Fibroblast of lung (primary cell): ENCODE measurements at regions not wholly inside any gene's neighbourhood (a gene's known extent, or its start where the extent isn't known, plus 50 kb on each side); places are given as distances from the start of the nearest gene placed in this dataset.

Experiments used
- DNase-seq, 2 donors: peaks; one replicate each; pipeline versions ENCODE4 v3.0.0 to v3.0.0-alpha.2; 2010; ENCODE audit warnings: low read depth in 2 of 2
- H2AFZ ChIP-seq: 2 replicates; pipeline ENCODE4 v1.5.1; 2012; ENCODE audit warnings: low read length, control low read depth, inconsistent platforms
- H3K27ac ChIP-seq: 2 replicates; pipeline ENCODE4 v1.5.1; 2011; ENCODE audit warnings: low read length, control low read depth; ENCODE audit not compliant: insufficient read depth
- H3K27me3 ChIP-seq: 2 replicates; pipeline ENCODE4 v1.5.1; 2011; ENCODE audit warnings: mild to moderate bottlenecking, low read length; ENCODE audit not compliant: control insufficient read depth, insufficient read depth
- H3K36me3 ChIP-seq: 2 replicates; pipeline ENCODE4 v1.5.1; 2011; ENCODE audit warnings: low read length; ENCODE audit not compliant: control insufficient read depth, insufficient read depth
- H3K4me1 ChIP-seq: 2 replicates; pipeline ENCODE4 v1.5.1; 2011; ENCODE audit warnings: low read length; ENCODE audit not compliant: control insufficient read depth, insufficient read depth; ENCODE audit errors: extremely low read depth
- H3K4me2 ChIP-seq: 2 replicates; pipeline ENCODE4 v1.5.1; 2011; ENCODE audit warnings: low read length, control low read depth; ENCODE audit not compliant: insufficient read depth; ENCODE audit errors: extremely low read depth
- H3K4me3 ChIP-seq, 4 experiments: fragments of 200-600 bp in 1 of 4; sonication (generic) in 1 of 4; replicated peaks in 1 of 4; 2 replicates each; pipeline ENCODE4 v1.5.1; 2011 to 2016; ENCODE audit warnings: low read length in 4 of 4, low read depth in 3 of 4, mild to moderate bottlenecking in 3 of 4, control low read depth in 2 of 4, inconsistent platforms in 1 of 4, mixed read lengths in 1 of 4; ENCODE audit not compliant: insufficient read depth in 1 of 4; ENCODE audit errors: control extremely low read depth in 1 of 4
- H3K79me2 ChIP-seq: 2 replicates; pipeline ENCODE4 v1.5.1; 2012; ENCODE audit warnings: mild to moderate bottlenecking, low read length, inconsistent platforms; ENCODE audit not compliant: control insufficient read depth, insufficient read depth
- H3K9ac ChIP-seq: 2 replicates; pipeline ENCODE4 v1.5.1; 2011; ENCODE audit warnings: mild to moderate bottlenecking, low read length, control low read depth; ENCODE audit not compliant: insufficient read depth
- H3K9me3 ChIP-seq: 2 replicates; pipeline ENCODE4 v1.5.1; 2012; ENCODE audit warnings: low read depth, low read length; ENCODE audit not compliant: control insufficient read depth, insufficient read depth
- H4K20me1 ChIP-seq: 2 replicates; pipeline ENCODE4 v1.5.1; 2011; ENCODE audit warnings: low read length; ENCODE audit not compliant: control insufficient read depth, insufficient read depth; ENCODE audit errors: extremely low read depth
- EZH2 ChIP-seq: IDR thresholded peaks from 2 replicates; pipeline ENCODE4 v1.5.1; 2012; ENCODE audit warnings: low read length, control low read depth, mild to moderate bottlenecking; ENCODE audit errors: missing control alignments
- TF ChIP-seq, protein P1 (sequence below), 2 donors: IDR thresholded peaks in 1 of 2; conservative IDR thresholded peaks in 1 of 2; 1 replicate in 1 of 2; 2 replicates in 1 of 2; pipeline ENCODE4 v1.5.1; 2011 to 2012; ENCODE audit warnings: low read length in 2 of 2, control low read depth in 1 of 2, inconsistent platforms in 1 of 2, low read depth in 1 of 2, mild to moderate bottlenecking in 1 of 2

DNA sequence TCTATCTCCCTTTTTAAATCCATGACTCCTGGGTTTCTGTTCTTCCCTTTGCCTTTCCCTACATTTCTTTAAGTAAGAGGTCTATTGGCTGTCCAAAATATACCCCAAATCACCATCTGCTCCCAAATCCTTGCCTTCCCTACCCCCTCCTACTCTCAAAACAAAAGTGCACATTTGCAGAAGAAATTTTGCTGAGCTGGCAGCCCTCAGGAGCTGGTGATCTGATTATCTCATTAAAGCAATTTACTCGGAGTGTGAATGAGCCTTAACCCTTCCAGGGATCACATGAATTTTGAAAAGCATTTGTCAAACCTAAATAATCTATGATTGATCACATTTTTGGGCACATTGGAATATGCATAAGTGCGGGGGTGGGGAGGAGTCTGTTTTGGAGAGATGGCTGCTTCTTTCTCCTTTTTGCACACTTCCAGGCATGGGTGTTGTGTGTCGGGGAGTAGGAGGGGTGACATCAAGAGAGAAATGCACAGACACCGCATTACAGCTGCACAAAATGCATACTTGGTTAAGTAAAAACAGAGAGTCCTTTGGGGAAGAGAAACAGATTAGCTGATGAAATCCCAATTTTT, 892.6 kb downstream of the TUSC7 start:
- DNase-seq, result no peak
- Histone ChIP-seq H3K4me2 (no peak overlapping the region), H4K20me1 (no peaks in the 10 kb centered on the region), H3K79me2 (no peaks in the 10 kb centered on the region), H3K9me3 (no peaks in the 10 kb centered on the region), H2AFZ (no peak overlapping the region), H3K9ac (no peak overlapping the region), H3K27ac (no peak overlapping the region), H3K36me3 (no peaks in the 10 kb centered on the region), H3K4me3 (no peak overlapping the region), H3K27me3 (no peaks in the 10 kb centered on the region), H3K4me1 (no peaks in the 10 kb centered on the region)
- TF ChIP-seq EZH2, result no peak
- TF ChIP-seq, protein P1, sequence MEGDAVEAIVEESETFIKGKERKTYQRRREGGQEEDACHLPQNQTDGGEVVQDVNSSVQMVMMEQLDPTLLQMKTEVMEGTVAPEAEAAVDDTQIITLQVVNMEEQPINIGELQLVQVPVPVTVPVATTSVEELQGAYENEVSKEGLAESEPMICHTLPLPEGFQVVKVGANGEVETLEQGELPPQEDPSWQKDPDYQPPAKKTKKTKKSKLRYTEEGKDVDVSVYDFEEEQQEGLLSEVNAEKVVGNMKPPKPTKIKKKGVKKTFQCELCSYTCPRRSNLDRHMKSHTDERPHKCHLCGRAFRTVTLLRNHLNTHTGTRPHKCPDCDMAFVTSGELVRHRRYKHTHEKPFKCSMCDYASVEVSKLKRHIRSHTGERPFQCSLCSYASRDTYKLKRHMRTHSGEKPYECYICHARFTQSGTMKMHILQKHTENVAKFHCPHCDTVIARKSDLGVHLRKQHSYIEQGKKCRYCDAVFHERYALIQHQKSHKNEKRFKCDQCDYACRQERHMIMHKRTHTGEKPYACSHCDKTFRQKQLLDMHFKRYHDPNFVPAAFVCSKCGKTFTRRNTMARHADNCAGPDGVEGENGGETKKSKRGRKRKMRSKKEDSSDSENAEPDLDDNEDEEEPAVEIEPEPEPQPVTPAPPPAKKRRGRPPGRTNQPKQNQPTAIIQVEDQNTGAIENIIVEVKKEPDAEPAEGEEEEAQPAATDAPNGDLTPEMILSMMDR (conservative IDR thresholded peaks at IDR 0.05 in 1 of 2, IDR thresholded peaks at IDR 0.05 in 1 of 2; ENCODE audit: low read depth in 1 of 2, low read length in 2 of 2), result no peak

DNA sequence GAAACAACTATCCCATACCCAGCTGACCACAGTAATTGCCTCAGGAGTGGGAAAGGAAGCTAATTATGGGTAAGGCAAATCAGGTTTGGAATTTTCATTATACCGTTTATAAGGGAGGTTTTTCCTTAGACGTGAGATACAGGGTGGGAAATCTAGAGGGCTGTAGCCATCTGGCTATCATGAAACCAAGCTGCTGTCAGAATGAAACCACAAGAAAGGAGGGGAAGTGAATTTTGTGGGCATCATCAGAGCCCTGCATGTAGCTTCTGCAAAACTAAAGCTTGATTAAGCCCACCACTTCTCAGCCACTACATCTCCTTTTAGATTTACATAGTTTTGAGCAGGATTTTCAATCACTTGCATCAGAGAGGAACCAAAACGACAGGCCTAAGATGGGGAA, 893.5 kb downstream of the TUSC7 start:
- Histone ChIP-seq H3K27ac (no peak overlapping the region), H3K9me3 (no peaks in the 10 kb centered on the region), H3K4me1 (no peaks in the 10 kb centered on the region), H3K36me3 (no peaks in the 10 kb centered on the region), H3K9ac (no peak overlapping the region), H3K79me2 (no peaks in the 10 kb centered on the region), H2AFZ (no peak overlapping the region), H3K27me3 (no peaks in the 10 kb centered on the region), H3K4me3 (no peak overlapping the region), H4K20me1 (no peaks in the 10 kb centered on the region), H3K4me2 (no peak overlapping the region)
- DNase-seq, result peak in 1 of 2 donors; percentile 27
- TF ChIP-seq, protein P1 (conservative IDR thresholded peaks at IDR 0.05 in 1 of 2, IDR thresholded peaks at IDR 0.05 in 1 of 2; ENCODE audit: low read depth in 1 of 2, low read length in 2 of 2), result no peak
- TF ChIP-seq EZH2, result no peak

DNA sequence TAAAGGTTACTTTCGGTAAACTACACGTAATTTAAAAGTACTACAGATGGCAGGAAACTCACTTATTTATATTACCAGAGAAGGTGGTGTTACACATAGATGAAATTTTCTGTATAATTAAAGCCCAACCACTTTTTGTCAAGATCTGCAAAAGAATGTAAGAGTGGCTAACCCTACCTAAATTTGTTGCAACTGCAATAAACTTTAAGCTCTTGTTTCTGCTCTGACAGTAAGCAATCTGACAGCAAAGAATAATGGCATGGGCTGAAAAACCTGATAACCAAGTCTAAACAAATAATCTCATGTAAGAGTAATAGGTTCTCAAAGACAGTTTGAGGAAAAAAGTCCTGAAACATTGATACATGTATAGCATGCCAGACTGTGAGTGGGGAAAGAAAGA, 897.3 kb downstream of the TUSC7 start:
- peak in 1 of 2 donors; percentile 67 for DNase-seq
- Histone ChIP-seq H3K79me2 (no peaks in the 10 kb centered on the region), H3K4me2 (no peak overlapping the region), H3K4me1 (no peaks in the 10 kb centered on the region), H4K20me1 (no peaks in the 10 kb centered on the region), H2AFZ (no peak overlapping the region), H3K9me3 (no peaks in the 10 kb centered on the region), H3K27ac (no peak overlapping the region), H3K36me3 (no peaks in the 10 kb centered on the region), H3K27me3 (no peaks in the 10 kb centered on the region), H3K9ac (no peak overlapping the region), H3K4me3 (no peak overlapping the region)
- no peak for TF ChIP-seq EZH2
- TF ChIP-seq, protein P1 (conservative IDR thresholded peaks at IDR 0.05 in 1 of 2, IDR thresholded peaks at IDR 0.05 in 1 of 2; ENCODE audit: low read depth in 1 of 2, low read length in 2 of 2), result no peak
